ENCODE measurements at regions not wholly inside any gene's neighbourhood (a gene's known extent, or its start where the extent isn't known, plus 50 kb on each side); places are given as distances from the start of the nearest gene placed in this dataset.

DNA sequence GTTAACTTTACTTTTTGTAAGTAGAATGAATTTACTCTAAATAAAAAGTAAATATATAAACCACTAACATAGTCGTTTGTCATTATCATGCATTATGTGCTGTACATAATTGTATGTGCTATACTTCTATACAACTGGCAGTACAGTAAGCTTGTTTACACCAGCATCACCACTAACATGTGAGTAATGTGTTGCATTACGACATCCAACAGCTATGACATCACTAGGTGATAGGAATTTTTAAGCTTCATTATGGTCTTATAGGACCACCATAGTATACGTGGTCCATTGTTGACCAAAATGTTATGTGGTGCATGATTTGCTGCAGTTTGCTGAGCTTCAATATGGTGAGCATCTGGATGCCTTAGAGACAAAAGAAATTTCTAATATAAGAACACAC is 819.1 kb upstream of the GRAMD2B start:
- intact Hi-C loops (cut with micrococcal nuclease), result no loop called here
- CTCF ChIA-PET, result interaction anchor here (0.8 to 1.5 kb wide), 2 partner anchors 9 to 969 kb away, joined by 3 to 5 read pairs; no protein-coding TSS in a partner anchor
- TF ChIP-seq, protein P1, sequence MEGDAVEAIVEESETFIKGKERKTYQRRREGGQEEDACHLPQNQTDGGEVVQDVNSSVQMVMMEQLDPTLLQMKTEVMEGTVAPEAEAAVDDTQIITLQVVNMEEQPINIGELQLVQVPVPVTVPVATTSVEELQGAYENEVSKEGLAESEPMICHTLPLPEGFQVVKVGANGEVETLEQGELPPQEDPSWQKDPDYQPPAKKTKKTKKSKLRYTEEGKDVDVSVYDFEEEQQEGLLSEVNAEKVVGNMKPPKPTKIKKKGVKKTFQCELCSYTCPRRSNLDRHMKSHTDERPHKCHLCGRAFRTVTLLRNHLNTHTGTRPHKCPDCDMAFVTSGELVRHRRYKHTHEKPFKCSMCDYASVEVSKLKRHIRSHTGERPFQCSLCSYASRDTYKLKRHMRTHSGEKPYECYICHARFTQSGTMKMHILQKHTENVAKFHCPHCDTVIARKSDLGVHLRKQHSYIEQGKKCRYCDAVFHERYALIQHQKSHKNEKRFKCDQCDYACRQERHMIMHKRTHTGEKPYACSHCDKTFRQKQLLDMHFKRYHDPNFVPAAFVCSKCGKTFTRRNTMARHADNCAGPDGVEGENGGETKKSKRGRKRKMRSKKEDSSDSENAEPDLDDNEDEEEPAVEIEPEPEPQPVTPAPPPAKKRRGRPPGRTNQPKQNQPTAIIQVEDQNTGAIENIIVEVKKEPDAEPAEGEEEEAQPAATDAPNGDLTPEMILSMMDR (IDR thresholded peaks at IDR 0.05), result no peak

DNA sequence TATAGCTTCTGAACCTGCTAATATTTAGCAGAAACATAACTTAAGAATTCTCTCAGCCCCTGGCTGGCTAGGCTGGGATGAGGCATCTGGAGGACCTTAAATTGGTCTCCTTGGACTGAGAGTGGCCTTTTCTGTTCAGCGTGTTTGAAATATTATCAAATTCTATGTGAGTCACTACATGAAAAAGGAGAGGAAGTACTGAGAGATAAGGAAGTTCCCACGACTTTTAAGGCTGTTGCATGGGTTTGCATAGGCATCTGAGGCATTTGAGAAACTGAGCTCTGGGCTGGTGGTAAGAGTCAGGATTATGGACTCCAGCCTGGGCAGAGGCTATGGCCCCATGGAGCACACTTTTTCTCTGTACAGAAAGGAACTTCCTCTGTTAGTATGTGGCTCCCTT is 816.2 kb upstream of the GRAMD2B start:
- H3K4me3 Mint-ChIP-seq, result no peak overlapping the region
- TF ChIP-seq, protein P1 (IDR thresholded peaks at IDR 0.05), result no peak
- DNase-seq, result no peak
- H3K9me3 Mint-ChIP-seq, result no peaks in the 10 kb centered on the region
- peaks cover under 1% of the 10 kb centered on the region for H3K27me3 Mint-ChIP-seq
- no peak for ATAC-seq (ENCODE audit: low read depth)
- H3K36me3 Mint-ChIP-seq (ENCODE audit: low read depth), result no peaks in the 10 kb centered on the region
- intact Hi-C loops (cut with micrococcal nuclease), result no loop called here
- H3K4me1 Mint-ChIP-seq, result no peaks in the 10 kb centered on the region
- ChIA-PET CTCF (no interaction called here), POLR2A (no interaction called here)
- no peak overlapping the region for H3K27ac Mint-ChIP-seq

More for the DNA sequence above, 819.1 kb upstream of the GRAMD2B start:
- H3K27me3 Mint-ChIP-seq, result no peaks in the 10 kb centered on the region
- H3K9me3 Mint-ChIP-seq, result no peaks in the 10 kb centered on the region
- DNase-seq (no peak), ATAC-seq (ENCODE audit: low read depth) (no peak)
- no peak overlapping the region for H3K4me3 Mint-ChIP-seq
- no peak overlapping the region for H3K27ac Mint-ChIP-seq
- H3K36me3 Mint-ChIP-seq (ENCODE audit: low read depth), result no peaks in the 10 kb centered on the region
- POLR2A ChIA-PET, result interaction anchor here (0.7 kb wide), 1 partner anchor 700 kb away, joined by 3 read pairs; no protein-coding TSS in a partner anchor
- H3K4me1 Mint-ChIP-seq, result no peaks in the 10 kb centered on the region

DNA sequence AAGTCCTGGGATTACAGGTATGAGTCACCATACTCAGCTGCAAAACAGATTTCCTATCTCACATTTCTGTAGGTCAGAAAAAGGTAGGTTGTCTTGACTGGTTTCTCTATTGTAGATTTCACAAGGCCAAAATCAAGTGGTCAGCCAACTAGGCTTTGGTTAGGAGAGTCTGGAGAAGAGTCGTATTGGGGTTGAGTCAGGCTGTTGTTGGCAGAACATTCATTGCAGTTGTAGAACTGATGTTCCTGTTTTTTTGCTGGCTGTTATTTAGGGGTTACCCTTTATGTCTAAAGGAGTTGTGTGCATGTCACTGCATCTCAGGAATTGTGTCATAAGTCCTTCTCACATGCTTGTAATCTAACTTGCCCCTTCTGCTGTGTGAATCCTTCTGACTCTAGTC is 814.2 kb upstream of the GRAMD2B start:
- Mint-ChIP-seq H3K4me3 (no peak overlapping the region), H3K4me1 (no peaks in the 10 kb centered on the region), H3K27ac (no peak overlapping the region), H3K9me3 (no peaks in the 10 kb centered on the region), H3K36me3 (ENCODE audit: low read depth) (no peaks in the 10 kb centered on the region), H3K27me3 (peaks cover 2% of the 10 kb centered on the region)
- CTCF ChIA-PET, result no interaction called here
- ATAC-seq (ENCODE audit: low read depth), result no peak
- TF ChIP-seq, protein P1 (IDR thresholded peaks at IDR 0.05), result no peak
- intact Hi-C loops (cut with micrococcal nuclease), result no loop called here
- no peak for DNase-seq
- POLR2A ChIA-PET, result no interaction called here

DNA sequence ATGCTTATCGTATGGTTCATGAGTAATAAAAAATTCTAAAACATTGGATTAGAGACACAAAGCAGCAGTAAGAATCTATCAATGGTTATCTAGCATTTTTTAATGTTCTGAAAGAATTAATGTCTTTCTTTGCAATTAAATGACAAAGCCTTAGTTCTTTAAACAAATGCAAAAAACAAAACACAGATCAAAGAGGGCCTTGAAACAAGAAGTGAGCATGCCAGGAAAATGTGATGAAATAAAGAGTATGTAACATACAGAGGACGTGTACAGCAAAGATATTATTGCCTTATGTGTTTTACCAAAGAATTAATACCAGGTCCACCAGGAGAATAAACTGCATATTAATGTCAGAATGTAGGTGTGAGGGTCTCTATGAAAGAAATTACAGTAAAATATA is 812.3 kb upstream of the GRAMD2B start:
- no peaks in the 10 kb centered on the region for H3K36me3 Mint-ChIP-seq (ENCODE audit: low read depth)
- intact Hi-C loops (cut with micrococcal nuclease), result no loop called here
- CTCF ChIA-PET, result no interaction called here
- peaks cover 2% of the 10 kb centered on the region for H3K27me3 Mint-ChIP-seq
- no peak overlapping the region for H3K27ac Mint-ChIP-seq
- TF ChIP-seq, protein P1 (IDR thresholded peaks at IDR 0.05), result no peak
- POLR2A ChIA-PET, result no interaction called here
- H3K4me1 Mint-ChIP-seq, result no peaks in the 10 kb centered on the region
- ATAC-seq (ENCODE audit: low read depth) (no peak), DNase-seq (no peak)
- H3K9me3 Mint-ChIP-seq, result no peaks in the 10 kb centered on the region
- H3K4me3 Mint-ChIP-seq, result no peak overlapping the region

DNA sequence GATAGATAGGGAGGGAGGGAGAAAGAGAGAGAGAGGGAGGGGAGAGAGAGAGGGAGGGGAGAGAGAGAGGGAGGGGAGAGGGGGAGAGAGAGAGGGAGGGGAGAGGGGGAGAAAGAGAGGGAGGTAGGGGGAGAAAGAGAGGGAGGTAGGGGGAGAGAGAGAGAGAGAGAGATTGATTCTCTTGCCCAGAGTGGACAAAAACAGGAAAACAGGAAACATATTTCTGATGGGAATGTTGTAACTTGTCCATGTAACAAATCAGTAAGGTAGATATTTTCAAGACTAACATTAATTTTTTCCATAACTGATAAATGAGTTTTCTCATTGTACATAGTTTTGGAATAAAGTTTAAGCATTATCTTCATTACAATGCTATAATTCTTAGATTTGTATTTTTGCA is 811.7 kb upstream of the GRAMD2B start:
- Mint-ChIP-seq H3K4me1 (no peaks in the 10 kb centered on the region), H3K9me3 (no peaks in the 10 kb centered on the region), H3K27me3 (peaks cover 2% of the 10 kb centered on the region), H3K27ac (no peak overlapping the region), H3K36me3 (ENCODE audit: low read depth) (no peaks in the 10 kb centered on the region), H3K4me3 (no peak overlapping the region)
- DNase-seq (no peak), ATAC-seq (ENCODE audit: low read depth) (no peak)
- CTCF ChIA-PET, result no interaction called here
- TF ChIP-seq, protein P1 (IDR thresholded peaks at IDR 0.05), result no peak
- POLR2A ChIA-PET, result no interaction called here
- intact Hi-C loops (cut with micrococcal nuclease), result no loop called here
